ENCODE measurements at regions not wholly inside any gene's neighbourhood (a gene's known extent, or its start where the extent isn't known, plus 50 kb on each side); places are given as distances from the start of the nearest gene placed in this dataset.

GRCh38 chr13:82833923-82834322 lies 1048.4 kb downstream of the SLITRK1 start:
- Histone ChIP-seq H3K9me3 (no peaks in the 10 kb centered on the region), H3K27me3 (no peaks in the 10 kb centered on the region), H3K36me3 (no peaks in the 10 kb centered on the region), H3K4me1 (no peaks in the 10 kb centered on the region), H3K4me3 (replicated peaks in 1 of 3) (no peak overlapping the region), H3K27ac (no peak overlapping the region)
- TF ChIP-seq CTCF (IDR thresholded peaks at IDR 0.05) (no peak), POLR2A (IDR thresholded peaks at IDR 0.05) (no peak)
- intact Hi-C loops (cut with DNase I) = no loop called here
- WGBS, 2 donors = 63 to 69% methylated on average over 3 of the region's 3 CpGs
- DNase-seq = no peak

- TF ChIP-seq POLR2A (IDR thresholded peaks at IDR 0.05) (no peak), CTCF (IDR thresholded peaks at IDR 0.05) (no peak)
- intact Hi-C loops (cut with DNase I) = no loop called here
- no peaks in the 10 kb centered on the region for H3K36me3 ChIP-seq
- no peaks in the 10 kb centered on the region for H3K9me3 ChIP-seq
- H3K27me3 ChIP-seq = no peaks in the 10 kb centered on the region
- no peak for DNase-seq
- H3K4me1 ChIP-seq = no peaks in the 10 kb centered on the region
- H3K4me3 ChIP-seq (replicated peaks in 1 of 3) = no peak overlapping the region
- 100% methylated on average over 1 of the region's 1 CpG for WGBS, 2 donors
- no peak overlapping the region for H3K27ac ChIP-seq
Measured at GRCh38 chr13:82829040-82829439, 1053.2 kb downstream of the SLITRK1 start.

- H3K36me3 ChIP-seq = no peaks in the 10 kb centered on the region
- no peaks in the 10 kb centered on the region for H3K27me3 ChIP-seq
- no peaks in the 10 kb centered on the region for H3K9me3 ChIP-seq
- H3K4me3 ChIP-seq (replicated peaks in 1 of 3) = no peak overlapping the region
- DNase-seq = no peak
- TF ChIP-seq CTCF (IDR thresholded peaks at IDR 0.05) = no peak
- TF ChIP-seq POLR2A (IDR thresholded peaks at IDR 0.05) = no peak
- H3K27ac ChIP-seq = no peak overlapping the region
- intact Hi-C loops (cut with DNase I) = no loop called here
- no peaks in the 10 kb centered on the region for H3K4me1 ChIP-seq
Measured at GRCh38 chr13:82827724-82828123, 1054.5 kb downstream of the SLITRK1 start.

- DNase-seq = no peak
- no peaks in the 10 kb centered on the region for H3K36me3 ChIP-seq
- H3K4me3 ChIP-seq (replicated peaks in 1 of 3) = no peak overlapping the region
- no peaks in the 10 kb centered on the region for H3K27me3 ChIP-seq
- WGBS, 2 donors = 88 to 95% methylated on average over 8 to 10 of the region's 10 CpGs
- no peaks in the 10 kb centered on the region for H3K4me1 ChIP-seq
- no peaks in the 10 kb centered on the region for H3K9me3 ChIP-seq
- TF ChIP-seq CTCF (IDR thresholded peaks at IDR 0.05) (no peak), POLR2A (IDR thresholded peaks at IDR 0.05) (no peak)
- H3K27ac ChIP-seq = no peak overlapping the region
- intact Hi-C loops (cut with DNase I) = no loop called here
Measured at GRCh38 chr13:82822935-82823334, 1059.3 kb downstream of the SLITRK1 start.

GRCh38 chr13:82817133-82817532 lies 1065.1 kb downstream of the SLITRK1 start:
- Histone ChIP-seq H3K4me1 (no peaks in the 10 kb centered on the region), H3K27me3 (no peaks in the 10 kb centered on the region)

More at GRCh38 chr13:82817133-82817532, 1065.1 kb downstream of the SLITRK1 start:
- intact Hi-C loops (cut with DNase I) = no loop called here
- Histone ChIP-seq H3K27ac (no peak overlapping the region), H3K9me3 (no peaks in the 10 kb centered on the region), H3K36me3 (no peaks in the 10 kb centered on the region), H3K4me3 (replicated peaks in 1 of 3) (no peak overlapping the region)
- WGBS, 2 donors = 79 to 88% methylated on average over 3 of the region's 3 CpGs
- TF ChIP-seq POLR2A (IDR thresholded peaks at IDR 0.05) = no peak
- TF ChIP-seq CTCF (IDR thresholded peaks at IDR 0.05) = no peak
- DNase-seq = no peak
